Erythroblast (primary cell): ENCODE measurements at regions not wholly inside any gene's neighbourhood (a gene's known extent, or its start where the extent isn't known, plus 50 kb on each side); places are given as distances from the start of the nearest gene placed in this dataset.

ENCODE experiments used
- GATA1 ChIP-seq: IDR thresholded peaks from 2 replicates; pipeline ENCODE4 v1.6.1; 2011; ENCODE audit warnings: low read depth, mild to moderate bottlenecking, control low read depth, low read length, moderate library complexity
- POLR2A ChIP-seq: IDR thresholded peaks from 2 replicates; pipeline ENCODE4 v1.6.1; 2011; ENCODE audit warnings: mild to moderate bottlenecking, low read length

- TF ChIP-seq POLR2A (no peak), GATA1 (no peak)
These were observed 137.1 kb upstream of the KCND3 start for GRCh38 chr1:112126598-112126997.
